Upper lobe of left lung (tissue), 4 donors: ENCODE measurements at regions not wholly inside any gene's neighbourhood (a gene's known extent, or its start where the extent isn't known, plus 50 kb on each side); places are given as distances from the start of the nearest gene placed in this dataset.

Experiments
- CTCF ChIP-seq, 6 experiments: fragments of 450-650 bp in 4 of 6; fragments of 200-600 bp in 2 of 6; sonication (generic) in 2 of 6; IDR thresholded peaks; one replicate each; pipeline ENCODE4 v1.5.1; 2016 to 2019; ENCODE audit warnings: antibody characterized with exemption in 6 of 6
- POLR2A ChIP-seq, 4 donors: fragments of 450-650 bp; IDR thresholded peaks; one replicate each; pipeline ENCODE4 v1.5.1; 2016 to 2017; ENCODE audit warnings: antibody characterized with exemption in 4 of 4, mild to moderate bottlenecking in 2 of 4
- POLR2AphosphoS5 ChIP-seq, 2 donors: sonication (generic); formaldehyde crosslinking; IDR thresholded peaks; one replicate each; pipeline ENCODE4 v1.5.1; 2017; ENCODE audit warnings: antibody characterized with exemption in 2 of 2

- no peak for TF ChIP-seq CTCF (IDR thresholded peaks at IDR 0.05)
- TF ChIP-seq POLR2A (IDR thresholded peaks at IDR 0.05): no peak
- no peak for TF ChIP-seq POLR2AphosphoS5 (IDR thresholded peaks at IDR 0.05)
Observed at GRCh38 chr10:20598590-20598989, 298.5 kb downstream of the NEBL start.
